IPS-20b (cell line): ENCODE measurements at regions not wholly inside any gene's neighbourhood (a gene's known extent, or its start where the extent isn't known, plus 50 kb on each side); places are given as distances from the start of the nearest gene placed in this dataset.
"Not testable (repeated sequence)": the region's sequence is repeated elsewhere in the genome, so short reads cannot be mapped to it uniquely, and the experiment has no call there.

Source experiments
- H3K27ac ChIP-seq: one replicate; pipeline ENCODE4 v1.5.1; 2013; ENCODE audit warnings: low read length
- H3K27me3 ChIP-seq: 2 replicates; pipeline ENCODE4 v1.6.1; 2013; ENCODE audit warnings: mild to moderate bottlenecking, low read length, inconsistent platforms; ENCODE audit not compliant: insufficient read depth
- H3K36me3 ChIP-seq: 2 replicates; pipeline ENCODE4 v1.6.1; 2013; ENCODE audit warnings: low read depth, mild to moderate bottlenecking, inconsistent platforms, low read length, moderate library complexity; ENCODE audit not compliant: insufficient read depth
- H3K4me1 ChIP-seq: 2 replicates; pipeline ENCODE4 v1.6.1; 2013; ENCODE audit warnings: mild to moderate bottlenecking, control low read depth, inconsistent platforms, low read length, moderate library complexity; ENCODE audit not compliant: insufficient read depth
- H3K4me3 ChIP-seq: 2 replicates; pipeline ENCODE4 v1.5.1; 2013; ENCODE audit warnings: mild to moderate bottlenecking, low read length, inconsistent platforms
- H3K9ac ChIP-seq: 2 replicates; pipeline ENCODE4 v1.6.1; 2013; ENCODE audit warnings: low read depth, mild to moderate bottlenecking, inconsistent platforms, low read length, moderate library complexity
- H3K9me3 ChIP-seq: 2 replicates; pipeline ENCODE4 v1.6.1; 2013; ENCODE audit warnings: mild to moderate bottlenecking, low read depth, low read length, inconsistent platforms; ENCODE audit not compliant: insufficient read depth

DNA sequence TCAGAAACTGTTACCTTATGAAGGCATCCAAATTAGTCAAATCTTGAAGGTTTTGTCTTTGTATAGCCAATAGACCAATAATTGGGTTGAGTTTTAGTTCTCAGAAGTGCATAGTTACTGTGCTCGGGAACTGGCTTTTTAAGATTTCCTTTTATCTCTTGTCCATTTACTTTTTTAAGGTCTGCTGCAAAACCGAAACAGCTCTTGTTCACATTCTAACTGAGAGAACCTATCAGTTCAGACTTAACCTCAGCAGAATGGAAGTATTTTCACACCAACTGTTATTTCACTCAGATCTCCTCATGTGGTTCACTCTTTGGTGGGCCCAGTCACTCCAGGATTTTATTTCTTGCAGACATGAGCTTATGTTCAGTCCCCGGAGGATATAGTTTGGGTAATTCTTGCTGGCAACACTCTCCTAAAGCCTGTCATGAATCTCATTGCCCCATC is 55.5 kb downstream of the TPBG start:
- Histone ChIP-seq H3K36me3 (no peaks in the 10 kb centered on the region), H3K9me3 (no peaks in the 10 kb centered on the region), H3K4me3 (no peak overlapping the region), H3K27me3 (no peaks in the 10 kb centered on the region), H3K4me1 (no peaks in the 10 kb centered on the region), H3K9ac (no peak overlapping the region), H3K27ac (no peak overlapping the region)

DNA sequence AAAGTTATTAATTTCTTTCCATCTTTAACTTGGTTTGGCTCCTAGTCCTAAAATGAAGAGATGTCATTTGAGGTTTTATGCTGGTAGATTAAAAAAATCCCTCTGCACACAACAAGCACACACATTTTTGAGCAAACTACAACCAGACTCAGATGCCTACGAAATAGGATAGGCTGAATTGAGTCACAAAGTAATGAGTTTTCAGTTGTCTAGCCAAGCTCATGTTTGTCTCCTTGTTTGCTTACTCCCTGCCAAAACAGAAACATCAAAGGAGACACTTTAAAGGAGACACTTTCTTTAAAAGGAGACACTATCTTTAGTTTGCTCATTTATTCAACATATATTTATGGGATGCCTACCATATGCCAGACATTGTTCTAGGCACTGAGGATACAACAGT is 56.2 kb downstream of the TPBG start:
- Histone ChIP-seq H3K4me1 (no peaks in the 10 kb centered on the region), H3K27me3 (no peaks in the 10 kb centered on the region), H3K27ac (no peak overlapping the region), H3K36me3 (no peaks in the 10 kb centered on the region), H3K9ac (no peak overlapping the region), H3K4me3 (no peak overlapping the region), H3K9me3 (no peaks in the 10 kb centered on the region)

DNA sequence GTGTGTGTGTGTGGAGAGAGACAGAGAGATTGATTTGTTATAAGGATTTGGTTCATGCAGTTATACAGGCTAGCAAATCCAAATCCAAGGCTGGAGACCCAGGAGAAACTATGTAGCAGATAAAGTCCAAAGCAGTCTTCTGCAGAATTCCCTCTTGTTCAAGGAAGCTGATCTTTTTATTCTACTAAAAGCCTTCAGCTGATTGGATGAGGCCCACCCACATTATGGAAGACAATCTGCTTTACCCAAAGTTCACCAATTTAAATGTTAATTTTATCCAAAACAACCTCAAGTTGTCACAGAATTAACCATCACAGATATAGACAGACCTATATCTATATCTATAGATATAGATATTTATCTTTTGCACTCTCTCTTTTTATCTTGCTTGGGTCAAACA is 67.0 kb downstream of the TPBG start:
- Histone ChIP-seq H3K36me3 (no peaks in the 10 kb centered on the region), H3K27ac (no peak overlapping the region), H3K27me3 (no peaks in the 10 kb centered on the region), H3K9me3 (no peaks in the 10 kb centered on the region), H3K9ac (no peak overlapping the region), H3K4me3 (no peak overlapping the region), H3K4me1 (no peaks in the 10 kb centered on the region)

GRCh38 chr6:82436740-82437139 is 73.1 kb downstream of the TPBG start:
- no peaks in the 10 kb centered on the region for H3K9me3 ChIP-seq
- no peak overlapping the region for H3K9ac ChIP-seq
- H3K27me3 ChIP-seq, result no peaks in the 10 kb centered on the region
- H3K4me1 ChIP-seq, result no peaks in the 10 kb centered on the region
- no peak overlapping the region for H3K27ac ChIP-seq
- H3K4me3 ChIP-seq, result no peak overlapping the region
- no peaks in the 10 kb centered on the region for H3K36me3 ChIP-seq

- Histone ChIP-seq H3K36me3 (no peaks in the 10 kb centered on the region), H3K27me3 (no peaks in the 10 kb centered on the region), H3K9me3 (no peaks in the 10 kb centered on the region), H3K27ac (no peak overlapping the region), H3K4me3 (no peak overlapping the region), H3K9ac (no peak overlapping the region), H3K4me1 (no peaks in the 10 kb centered on the region)
Measured at GRCh38 chr6:82437701-82438100, 74.1 kb downstream of the TPBG start.

DNA sequence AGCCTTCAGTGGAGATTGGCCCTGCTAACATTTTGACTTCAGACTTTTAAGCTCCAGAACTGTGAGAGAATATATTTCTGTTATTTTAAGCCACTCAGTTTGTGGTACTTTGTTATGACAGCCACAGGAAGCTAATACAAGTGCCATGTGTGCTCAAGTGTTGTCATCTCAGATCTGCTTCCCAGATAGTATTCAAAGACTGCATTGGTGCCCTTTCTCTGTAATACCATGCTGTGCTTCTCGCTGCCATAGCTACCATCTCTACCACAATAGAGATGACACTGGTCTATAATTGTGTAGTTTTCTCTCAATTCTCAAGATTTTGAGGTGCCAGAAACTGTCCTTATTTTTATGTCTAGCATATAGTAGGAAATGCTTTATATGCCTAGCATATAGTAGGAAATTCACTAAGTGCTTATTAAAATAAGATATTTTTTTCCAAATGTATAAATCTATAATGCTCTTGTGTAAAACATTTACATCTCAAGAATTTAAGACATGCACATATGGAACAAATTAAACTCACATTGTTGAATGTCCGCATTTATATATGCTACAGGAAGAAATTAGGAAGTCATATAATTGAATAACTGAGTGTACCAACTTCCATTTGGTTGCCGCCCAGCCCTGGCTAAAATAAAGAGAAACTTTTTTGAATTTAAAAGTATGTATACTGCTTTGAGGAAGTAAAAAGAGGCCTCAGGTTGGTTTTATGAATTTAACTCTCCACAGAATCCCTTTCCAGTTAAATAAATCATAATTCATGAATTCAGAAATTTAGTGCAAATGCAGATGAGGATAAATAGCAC is 77.6 kb downstream of the TPBG start:
- H3K9me3 ChIP-seq, result no peaks in the 10 kb centered on the region
- H3K9ac ChIP-seq, result no peak overlapping the region
- no peak overlapping the region for H3K4me3 ChIP-seq
- no peaks in the 10 kb centered on the region for H3K27me3 ChIP-seq
- H3K27ac ChIP-seq, result no peak overlapping the region
- H3K36me3 ChIP-seq, result no peaks in the 10 kb centered on the region
- no peaks in the 10 kb centered on the region for H3K4me1 ChIP-seq

DNA sequence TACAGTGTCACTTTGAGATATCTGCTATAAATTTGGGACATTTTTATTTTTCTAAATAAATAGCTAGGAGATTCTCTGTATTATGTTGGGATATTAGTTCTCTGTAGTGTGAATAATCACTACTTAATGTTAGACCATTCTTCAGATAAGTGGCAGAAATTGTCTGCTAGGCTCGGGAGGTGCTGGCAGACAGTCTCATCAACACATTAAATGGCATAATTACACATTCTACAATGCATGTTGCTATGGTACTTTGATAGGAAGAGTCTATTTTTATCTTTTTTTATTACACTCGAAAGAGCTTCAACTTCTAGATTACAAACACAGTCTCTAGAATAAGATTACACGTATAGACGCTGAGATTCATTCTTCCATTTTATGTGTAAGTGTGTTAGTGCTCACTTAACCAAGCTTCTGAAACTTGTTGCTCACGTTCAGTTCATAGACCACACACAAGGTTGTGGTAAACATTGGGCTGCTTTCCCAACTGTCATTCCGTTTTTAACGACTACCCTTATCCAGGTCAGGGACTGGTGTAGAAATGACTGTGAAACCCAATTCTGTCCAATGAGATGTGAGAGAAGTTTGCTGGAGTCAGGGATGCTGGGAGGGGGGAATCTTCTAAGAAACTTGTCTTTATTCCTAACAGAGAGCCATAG is 78.6 kb downstream of the TPBG start:
- Histone ChIP-seq H3K4me1 (no peaks in the 10 kb centered on the region), H3K9me3 (no peaks in the 10 kb centered on the region), H3K9ac (no peak overlapping the region), H3K27me3 (no peaks in the 10 kb centered on the region), H3K36me3 (no peaks in the 10 kb centered on the region), H3K4me3 (no peak overlapping the region), H3K27ac (no peak overlapping the region)

- Histone ChIP-seq H3K27me3 (no peaks in the 10 kb centered on the region), H3K4me3 (no peak overlapping the region), H3K36me3 (no peaks in the 10 kb centered on the region), H3K27ac (no peak overlapping the region), H3K4me1 (no peaks in the 10 kb centered on the region), H3K9ac (no peak overlapping the region), H3K9me3 (peaks cover 12% of the 10 kb centered on the region; the same call in 1 of the 2 replicates)
Measured at GRCh38 chr6:82458147-82458546, 94.5 kb downstream of the TPBG start.

DNA sequence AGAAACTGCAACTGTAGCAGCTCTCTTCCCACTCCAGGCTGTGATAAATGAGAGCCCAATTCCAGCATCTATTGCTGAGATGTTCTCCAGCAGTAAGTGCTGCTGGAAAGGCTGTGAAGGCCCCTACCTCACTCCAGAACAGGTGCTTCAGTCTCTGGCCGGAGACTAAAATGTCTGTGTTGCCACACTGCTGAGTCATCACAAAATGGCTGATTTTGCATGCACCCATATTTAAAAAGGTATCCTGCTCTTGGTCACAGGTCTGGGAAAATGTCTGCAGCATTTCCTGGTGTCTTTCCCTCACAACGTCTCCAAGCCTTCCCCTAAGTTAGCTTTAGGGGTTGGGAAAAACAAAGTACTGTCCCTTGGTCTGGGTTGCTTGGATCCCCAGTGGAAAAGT is 95.1 kb downstream of the TPBG start:
- H3K4me3 ChIP-seq, result no peak overlapping the region
- H3K9ac ChIP-seq, result no peak overlapping the region
- no peaks in the 10 kb centered on the region for H3K4me1 ChIP-seq
- no peaks in the 10 kb centered on the region for H3K27me3 ChIP-seq
- peaks cover 12% of the 10 kb centered on the region; the same call in 1 of the 2 replicates for H3K9me3 ChIP-seq
- no peak overlapping the region for H3K27ac ChIP-seq
- H3K36me3 ChIP-seq, result no peaks in the 10 kb centered on the region

DNA sequence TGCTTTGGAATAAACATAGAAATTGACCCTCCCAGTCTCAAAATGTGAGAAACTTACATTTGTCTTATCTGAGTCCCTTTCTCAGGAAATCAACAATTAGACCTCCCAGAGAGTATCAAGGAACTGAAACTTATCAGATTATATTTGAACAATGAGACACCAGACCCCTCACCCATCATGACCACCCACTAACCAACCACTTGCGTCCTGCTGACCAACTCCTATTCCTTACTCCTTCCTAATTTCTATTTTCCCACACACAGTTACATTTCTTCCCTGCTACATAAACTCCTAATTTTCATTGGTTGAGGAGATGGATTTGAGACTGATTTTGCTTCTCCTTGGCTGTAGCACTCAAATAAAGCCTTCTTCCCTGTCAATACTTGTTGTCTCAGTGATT is 97.9 kb downstream of the TPBG start:
- Histone ChIP-seq H3K9ac (no peak overlapping the region), H3K27ac (no peak overlapping the region), H3K4me3 (no peak overlapping the region), H3K27me3 (no peaks in the 10 kb centered on the region), H3K9me3 (peaks cover 21% of the 10 kb centered on the region), H3K4me1 (no peaks in the 10 kb centered on the region), H3K36me3 (no peaks in the 10 kb centered on the region)

- Histone ChIP-seq H3K36me3 (no peaks in the 10 kb centered on the region), H3K4me1 (no peaks in the 10 kb centered on the region), H3K9me3 (peaks cover 50% of the 10 kb centered on the region), H3K27me3 (no peaks in the 10 kb centered on the region), H3K27ac (no peak overlapping the region), H3K4me3 (no peak overlapping the region), H3K9ac (no peak overlapping the region)
Measured at GRCh38 chr6:82467338-82467737, 103.7 kb downstream of the TPBG start.

DNA sequence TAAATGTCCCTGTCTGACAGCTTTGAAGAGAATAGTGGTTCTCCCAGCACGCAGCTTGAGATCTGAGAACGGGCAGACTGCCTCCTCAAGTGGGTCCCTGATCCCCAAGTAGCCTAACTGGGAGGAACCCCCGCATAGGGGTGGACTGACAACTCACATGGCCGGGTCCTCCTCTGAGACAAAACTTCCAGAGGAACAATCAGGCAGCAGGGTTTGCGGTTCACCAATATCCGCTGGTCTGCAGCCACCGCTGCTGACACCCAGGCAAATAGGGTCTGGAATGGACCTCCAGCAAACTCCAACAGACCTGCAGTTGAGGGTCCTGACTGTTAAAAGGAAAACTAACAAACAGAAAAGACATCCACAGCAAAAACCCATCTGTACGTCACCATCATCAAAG is 106.5 kb downstream of the TPBG start:
- not testable (repeated sequence) for H3K36me3 ChIP-seq, H3K27ac ChIP-seq, H3K27me3 ChIP-seq, H3K4me1 ChIP-seq, H3K9ac ChIP-seq, H3K4me3 ChIP-seq
- peaks cover 50% of the 10 kb centered on the region for H3K9me3 ChIP-seq
